OCI-LY3 (cell line): ENCODE measurements at regions not wholly inside any gene's neighbourhood (a gene's known extent, or its start where the extent isn't known, plus 50 kb on each side); places are given as distances from the start of the nearest gene placed in this dataset.

ENCODE experiments used
- H2AFZ ChIP-seq: fragments of 200-600, 300-600 bp; shearing (Covaris generic); 2 replicates; pipeline ENCODE4 v1.6.0; 2014; ENCODE audit warnings: antibody characterized with exemption, low read depth, low read length
- H3K27ac ChIP-seq: fragments of 200-600, 300-600 bp; sonication (generic); 2 replicates; pipeline ENCODE4 v1.5.1; 2014; ENCODE audit warnings: mild to moderate bottlenecking, low read length, moderate library complexity, mixed read lengths
- H3K27me3 ChIP-seq: fragments of 200-600, 300-600 bp; sonication (generic); 2 replicates; pipeline ENCODE4 v1.6.1; 2014; ENCODE audit warnings: low read depth, low read length, mixed read lengths
- H3K36me3 ChIP-seq: fragments of 200-600, 300-600 bp; sonication (generic); replicated peaks from 2 replicates; pipeline ENCODE3; 2014; ENCODE audit warnings: low read depth, low read length, mixed read lengths
- H3K4me1 ChIP-seq: fragments of 300-600, 200-600 bp; sonication (generic); 2 replicates; pipeline ENCODE4 v1.6.1; 2014; ENCODE audit warnings: low read length, mixed read lengths
- H3K4me2 ChIP-seq: fragments of 200-600, 300-600 bp; sonication (generic); 2 replicates; pipeline ENCODE4 v1.6.1; 2014; ENCODE audit warnings: low read length, mixed read lengths
- H3K4me3 ChIP-seq: fragments of 300-600, 200-600 bp; sonication (generic); 2 replicates; pipeline ENCODE4 v1.5.1; 2014; ENCODE audit warnings: antibody characterized with exemption, mild to moderate bottlenecking, low read length, moderate library complexity
- H3K79me2 ChIP-seq: fragments of 300-600, 200-600 bp; shearing (Covaris generic); 2 replicates; pipeline ENCODE4 v1.6.1; 2014; ENCODE audit warnings: mild to moderate bottlenecking, low read length, mixed read lengths
- H3K9ac ChIP-seq: fragments of 300-600, 200-600 bp; shearing (Covaris generic); 2 replicates; pipeline ENCODE4 v1.6.0; 2014; ENCODE audit warnings: mild to moderate bottlenecking, low read length, moderate library complexity
- H3K9me3 ChIP-seq: fragments of 200-600, 300-600 bp; shearing (Covaris generic); 2 replicates; pipeline ENCODE4 v1.6.1; 2014; ENCODE audit warnings: low read length, mixed read lengths; ENCODE audit not compliant: insufficient read depth
- H4K20me1 ChIP-seq: fragments of 200-600, 300-600 bp; sonication (generic); 2 replicates; pipeline ENCODE4 v1.6.1; 2016; ENCODE audit warnings: low read length, mixed read lengths; ENCODE audit not compliant: insufficient read depth
- CTCF ChIP-seq: fragments of 200-600, 300-600 bp; sonication (generic); IDR thresholded peaks from 2 replicates; pipeline ENCODE4 v1.5.1; 2014; ENCODE audit warnings: antibody characterized with exemption, low read length, low read depth
- EZH2phosphoT487 ChIP-seq: fragments of 200-600 bp; shearing (Covaris generic); IDR thresholded peaks from 2 replicates; pipeline ENCODE4 v1.6.1; 2018; ENCODE audit warnings: antibody characterized with exemption, mixed run types, low read depth

DNA sequence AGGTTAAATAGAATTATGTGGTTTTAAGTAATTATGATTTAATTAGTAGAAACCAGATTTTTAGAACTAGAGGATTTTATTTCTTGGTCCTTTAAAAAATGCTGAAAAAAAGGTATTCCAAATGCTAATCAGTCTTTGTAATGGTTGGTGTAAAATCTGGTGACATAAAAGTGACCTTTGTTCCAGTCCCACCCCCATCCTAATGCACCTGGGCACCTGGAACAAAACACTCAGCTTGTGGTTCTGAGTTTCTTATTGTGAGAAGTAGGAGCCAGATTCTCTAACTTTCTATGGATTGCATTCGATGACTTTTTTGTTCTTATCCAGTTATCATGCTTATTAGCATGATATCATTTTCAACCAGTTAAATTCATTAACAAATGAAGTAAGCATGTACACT is 115.1 kb upstream of the CTNND2 start:
- no peaks in the 10 kb centered on the region for H3K27me3 ChIP-seq
- no peak overlapping the region for H3K4me3 ChIP-seq
- H3K4me2 ChIP-seq, result no peak overlapping the region
- no peaks in the 10 kb centered on the region for H3K4me1 ChIP-seq
- H3K9me3 ChIP-seq, result no peaks in the 10 kb centered on the region
- H3K9ac ChIP-seq, result no peak overlapping the region
- no peak overlapping the region for H3K27ac ChIP-seq
- no peak overlapping the region for H2AFZ ChIP-seq
- no peaks in the 10 kb centered on the region for H4K20me1 ChIP-seq
- H3K79me2 ChIP-seq, result no peaks in the 10 kb centered on the region
- H3K36me3 ChIP-seq, result no peaks in the 10 kb centered on the region
- TF ChIP-seq CTCF (no peak), EZH2phosphoT487 (no peak)

- Histone ChIP-seq H4K20me1 (no peaks in the 10 kb centered on the region), H3K4me1 (no peaks in the 10 kb centered on the region), H3K27me3 (no peaks in the 10 kb centered on the region), H3K79me2 (no peaks in the 10 kb centered on the region), H3K4me2 (no peak overlapping the region), H3K36me3 (no peaks in the 10 kb centered on the region), H2AFZ (no peak overlapping the region), H3K9me3 (no peaks in the 10 kb centered on the region), H3K9ac (no peak overlapping the region), H3K4me3 (no peak overlapping the region), H3K27ac (no peak overlapping the region)
- TF ChIP-seq CTCF, result no peak
- TF ChIP-seq EZH2phosphoT487, result no peak
Observed at GRCh38 chr5:12017007-12017406, 112.8 kb upstream of the CTNND2 start.

DNA sequence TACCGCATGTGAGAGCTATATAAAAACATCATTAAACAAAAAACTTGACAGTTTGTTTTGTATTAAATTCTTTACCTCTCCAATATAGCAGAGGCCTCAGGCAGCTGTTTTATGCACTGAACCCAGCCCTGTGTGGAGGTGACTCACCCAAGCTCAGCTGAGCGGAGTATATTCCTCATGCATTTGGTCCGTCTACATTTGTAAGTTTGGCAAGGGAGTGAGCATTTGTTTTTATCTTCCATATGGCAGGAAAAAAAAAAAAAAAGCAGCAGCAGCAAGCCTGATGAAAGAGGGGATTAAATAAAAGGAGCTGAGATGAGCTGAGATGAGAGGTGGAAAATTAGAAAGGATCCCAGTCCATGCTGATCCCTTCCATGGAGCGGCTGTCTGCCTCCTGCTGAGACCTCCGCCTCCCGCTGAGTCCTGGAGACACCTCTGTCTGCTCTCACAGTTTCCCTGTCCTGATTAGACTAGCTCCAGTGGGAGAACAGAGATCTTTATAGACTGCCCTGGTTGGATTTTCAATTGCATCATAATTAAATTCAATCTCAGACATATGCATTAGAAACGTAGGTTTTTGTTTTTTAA is 112.0 kb upstream of the CTNND2 start:
- Histone ChIP-seq H3K4me2 (no peak overlapping the region), H3K36me3 (no peaks in the 10 kb centered on the region), H3K4me3 (no peak overlapping the region), H3K27me3 (no peaks in the 10 kb centered on the region), H2AFZ (no peak overlapping the region), H3K4me1 (no peaks in the 10 kb centered on the region), H3K9ac (no peak overlapping the region), H3K27ac (no peak overlapping the region), H3K9me3 (no peaks in the 10 kb centered on the region), H4K20me1 (no peaks in the 10 kb centered on the region), H3K79me2 (no peaks in the 10 kb centered on the region)
- TF ChIP-seq CTCF (no peak), EZH2phosphoT487 (no peak)

DNA sequence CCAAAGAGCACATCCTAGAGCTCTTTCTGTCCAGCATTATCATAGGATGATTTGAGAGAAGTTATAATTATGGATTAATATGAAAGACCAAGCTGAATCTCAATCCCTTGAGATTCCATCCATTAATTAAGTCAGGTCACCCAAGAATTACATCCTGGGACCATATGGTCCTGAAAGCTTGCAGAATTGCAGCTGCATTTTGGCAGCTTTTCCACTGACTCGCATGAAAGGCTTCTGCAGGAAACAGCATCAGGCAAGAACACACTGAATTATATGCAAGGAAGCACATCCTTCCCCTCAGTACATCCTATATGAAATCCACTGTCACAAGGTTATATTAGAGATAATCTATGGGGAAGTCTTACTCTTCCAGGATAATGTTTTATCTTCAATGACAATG is 109.1 kb upstream of the CTNND2 start:
- H2AFZ ChIP-seq, result no peak overlapping the region
- H3K4me3 ChIP-seq, result no peak overlapping the region
- no peak overlapping the region for H3K9ac ChIP-seq
- H3K79me2 ChIP-seq, result no peaks in the 10 kb centered on the region
- no peaks in the 10 kb centered on the region for H3K27me3 ChIP-seq
- TF ChIP-seq CTCF, result no peak
- no peak overlapping the region for H3K27ac ChIP-seq
- no peaks in the 10 kb centered on the region for H3K36me3 ChIP-seq
- H3K4me2 ChIP-seq, result no peak overlapping the region
- H3K9me3 ChIP-seq, result no peaks in the 10 kb centered on the region
- H3K4me1 ChIP-seq, result no peaks in the 10 kb centered on the region
- no peaks in the 10 kb centered on the region for H4K20me1 ChIP-seq
